ENCODE measurements at regions not wholly inside any gene's neighbourhood (a gene's known extent, or its start where the extent isn't known, plus 50 kb on each side); places are given as distances from the start of the nearest gene placed in this dataset.

- Mint-ChIP-seq H3K4me3 (no peak overlapping the region), H3K4me1 (no peaks in the 10 kb centered on the region), H3K36me3 (no peaks in the 10 kb centered on the region), H3K9me3 (no peaks in the 10 kb centered on the region), H3K27ac (no peak overlapping the region)
- ATAC-seq (no peak), DNase-seq (ENCODE audit: low spot score in 2 of 2) (no peak)
Observed at GRCh38 chr10:88045656-88046415, 182.4 kb downstream of the PTEN start.

GRCh38 chr10:88047579-88047978 lies 184.2 kb downstream of the PTEN start:
- no peaks in the 10 kb centered on the region for H3K36me3 Mint-ChIP-seq
- no peaks in the 10 kb centered on the region for H3K9me3 Mint-ChIP-seq
- ATAC-seq = no peak
- H3K27ac Mint-ChIP-seq = no peak overlapping the region
- no peaks in the 10 kb centered on the region for H3K4me1 Mint-ChIP-seq
- no peak for DNase-seq (ENCODE audit: low spot score in 2 of 2)
- no peak overlapping the region for H3K4me3 Mint-ChIP-seq

DNA sequence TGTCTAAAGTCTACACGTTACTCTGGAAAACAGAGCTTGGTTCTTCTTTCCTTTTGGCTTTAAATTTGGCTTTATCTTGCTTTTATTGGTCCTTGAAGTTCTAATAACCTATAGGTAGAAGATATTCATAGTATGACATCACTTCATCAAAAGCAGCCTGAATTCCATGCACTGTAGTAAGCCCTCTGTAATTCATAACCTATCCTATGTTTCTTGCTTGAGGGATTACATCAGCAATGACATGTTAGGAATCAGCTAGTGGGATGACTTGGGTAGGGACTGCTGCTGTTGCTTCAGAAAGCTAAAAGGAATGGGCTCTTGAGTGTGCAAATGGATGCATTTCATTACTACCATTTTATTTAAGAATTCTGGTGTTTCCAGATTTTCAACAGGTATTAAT lies 184.9 kb downstream of the PTEN start:
- Mint-ChIP-seq H3K4me3 (no peak overlapping the region), H3K4me1 (no peaks in the 10 kb centered on the region), H3K27ac (no peak overlapping the region), H3K36me3 (no peaks in the 10 kb centered on the region), H3K9me3 (no peaks in the 10 kb centered on the region)
- no peak for DNase-seq (ENCODE audit: low spot score in 2 of 2)
- ATAC-seq = no peak

DNA sequence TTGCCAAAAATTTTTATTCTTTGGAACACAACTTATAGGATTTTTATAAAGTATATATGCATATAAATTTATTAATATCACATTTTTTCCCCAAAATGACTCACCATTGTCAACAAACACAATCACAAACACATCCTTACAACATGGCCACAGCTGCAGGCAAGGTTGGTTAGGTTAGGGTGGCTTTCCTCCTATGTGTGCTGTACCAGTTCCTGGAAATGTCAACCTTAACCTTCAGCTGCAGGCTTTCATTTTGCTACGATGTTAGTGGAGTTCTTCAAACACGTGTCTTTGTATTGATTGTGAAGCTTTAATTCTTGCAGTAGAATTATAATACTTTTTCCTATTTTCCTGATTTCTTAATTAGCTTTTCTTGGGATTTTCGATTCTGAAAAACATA lies 185.8 kb downstream of the PTEN start:
- DNase-seq (ENCODE audit: low spot score in 2 of 2) (no peak), ATAC-seq (no peak)
- Mint-ChIP-seq H3K27ac (no peak overlapping the region), H3K36me3 (no peaks in the 10 kb centered on the region), H3K9me3 (no peaks in the 10 kb centered on the region), H3K4me1 (no peaks in the 10 kb centered on the region), H3K4me3 (no peak overlapping the region)

GRCh38 chr10:88057720-88058119 lies 194.3 kb downstream of the PTEN start:
- Mint-ChIP-seq H3K4me1 (peaks cover 12% of the 10 kb centered on the region), H3K4me3 (no peak overlapping the region), H3K27ac (no peak overlapping the region), H3K9me3 (peaks cover 3% of the 10 kb centered on the region), H3K36me3 (no peaks in the 10 kb centered on the region)
- DNase-seq (ENCODE audit: low spot score in 2 of 2) (no peak), ATAC-seq (no peak)

DNA sequence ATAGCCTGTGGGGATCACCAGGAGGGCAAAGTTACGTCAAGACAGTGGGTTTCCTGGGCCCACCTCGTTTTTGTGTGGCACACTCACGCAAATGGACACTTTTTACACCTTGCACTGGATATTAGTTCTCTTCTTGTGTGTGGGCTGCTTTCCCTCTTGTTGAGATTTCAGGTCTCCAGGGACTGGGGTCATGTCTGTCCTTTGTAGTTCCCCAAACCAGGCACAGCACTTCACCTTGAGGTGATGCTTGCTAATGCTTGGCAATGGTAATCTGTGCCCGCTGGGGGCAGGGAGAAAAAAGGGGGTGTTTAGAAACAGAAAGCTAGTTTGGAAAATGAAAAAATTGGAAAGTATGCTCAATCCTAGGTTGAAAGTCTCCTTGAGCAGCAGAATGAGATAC lies 195.3 kb downstream of the PTEN start:
- no peak for DNase-seq (ENCODE audit: low spot score in 2 of 2)
- Mint-ChIP-seq H3K4me1 (peaks cover 21% of the 10 kb centered on the region), H3K9me3 (peaks cover 3% of the 10 kb centered on the region), H3K27ac (no peak overlapping the region), H3K4me3 (no peak overlapping the region), H3K36me3 (no peaks in the 10 kb centered on the region)
- no peak for ATAC-seq

GRCh38 chr10:88059190-88059589 lies 195.8 kb downstream of the PTEN start:
- H3K36me3 Mint-ChIP-seq = no peaks in the 10 kb centered on the region
- peaks cover 3% of the 10 kb centered on the region for H3K9me3 Mint-ChIP-seq
- peaks cover 24% of the 10 kb centered on the region for H3K4me1 Mint-ChIP-seq
- no peak for DNase-seq (ENCODE audit: low spot score in 2 of 2)
- H3K4me3 Mint-ChIP-seq = no peak overlapping the region
- no peak overlapping the region for H3K27ac Mint-ChIP-seq
- ATAC-seq = no peak

DNA sequence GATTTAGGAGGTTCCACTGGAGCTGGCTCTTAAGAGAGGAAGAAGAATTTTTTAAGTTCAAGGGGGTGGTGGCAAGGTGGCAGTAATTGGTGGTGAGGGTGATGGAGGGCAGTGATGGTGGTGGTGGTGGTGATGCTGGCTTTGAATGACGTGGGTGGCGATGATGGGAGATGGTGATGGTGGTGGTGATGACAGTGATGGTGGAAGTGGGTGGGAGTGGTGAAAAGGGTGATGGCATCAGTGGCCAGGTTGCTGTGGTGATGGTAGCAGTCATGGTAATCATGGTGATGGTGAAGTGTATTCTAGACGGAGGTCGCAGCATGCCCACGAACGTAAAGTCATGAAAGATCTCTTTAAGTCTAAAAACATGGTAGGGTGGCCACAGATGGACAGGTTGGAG lies 197.3 kb downstream of the PTEN start:
- peaks cover 3% of the 10 kb centered on the region for H3K9me3 Mint-ChIP-seq
- H3K4me3 Mint-ChIP-seq = no peak overlapping the region
- DNase-seq (ENCODE audit: low spot score in 2 of 2) (no peak), ATAC-seq (peak; percentile 34)
- peaks cover 40% of the 10 kb centered on the region for H3K4me1 Mint-ChIP-seq
- no peaks in the 10 kb centered on the region for H3K36me3 Mint-ChIP-seq
- no peak overlapping the region for H3K27ac Mint-ChIP-seq

- H3K9me3 Mint-ChIP-seq = peaks cover 3% of the 10 kb centered on the region
- H3K36me3 Mint-ChIP-seq = no peaks in the 10 kb centered on the region
- H3K4me1 Mint-ChIP-seq = peaks cover 53% of the 10 kb centered on the region
- no peak overlapping the region for H3K27ac Mint-ChIP-seq
- no peak overlapping the region for H3K4me3 Mint-ChIP-seq
- DNase-seq (ENCODE audit: low spot score in 2 of 2) (no peak), ATAC-seq (no peak)
Observed at GRCh38 chr10:88062385-88062784, 199.0 kb downstream of the PTEN start.

GRCh38 chr10:88062798-88063472 lies 199.5 kb downstream of the PTEN start:
- DNase-seq (ENCODE audit: low spot score in 2 of 2) = no peak
- H3K4me3 Mint-ChIP-seq = no peak overlapping the region
- no peaks in the 10 kb centered on the region for H3K36me3 Mint-ChIP-seq
- H3K27ac Mint-ChIP-seq = no peak overlapping the region
- no peak for ATAC-seq
- H3K9me3 Mint-ChIP-seq = peaks cover 3% of the 10 kb centered on the region
- H3K4me1 Mint-ChIP-seq = peaks cover 59% of the 10 kb centered on the region

GRCh38 chr10:88063861-88064557 lies 200.6 kb downstream of the PTEN start:
- ATAC-seq (no peak), DNase-seq (ENCODE audit: low spot score in 2 of 2) (no peak)
- H3K36me3 Mint-ChIP-seq = no peaks in the 10 kb centered on the region
- peaks cover 3% of the 10 kb centered on the region for H3K9me3 Mint-ChIP-seq
- peaks cover 59% of the 10 kb centered on the region for H3K4me1 Mint-ChIP-seq
- no peak overlapping the region for H3K4me3 Mint-ChIP-seq
- peak overlapping the region; percentile 58 for H3K27ac Mint-ChIP-seq

DNA sequence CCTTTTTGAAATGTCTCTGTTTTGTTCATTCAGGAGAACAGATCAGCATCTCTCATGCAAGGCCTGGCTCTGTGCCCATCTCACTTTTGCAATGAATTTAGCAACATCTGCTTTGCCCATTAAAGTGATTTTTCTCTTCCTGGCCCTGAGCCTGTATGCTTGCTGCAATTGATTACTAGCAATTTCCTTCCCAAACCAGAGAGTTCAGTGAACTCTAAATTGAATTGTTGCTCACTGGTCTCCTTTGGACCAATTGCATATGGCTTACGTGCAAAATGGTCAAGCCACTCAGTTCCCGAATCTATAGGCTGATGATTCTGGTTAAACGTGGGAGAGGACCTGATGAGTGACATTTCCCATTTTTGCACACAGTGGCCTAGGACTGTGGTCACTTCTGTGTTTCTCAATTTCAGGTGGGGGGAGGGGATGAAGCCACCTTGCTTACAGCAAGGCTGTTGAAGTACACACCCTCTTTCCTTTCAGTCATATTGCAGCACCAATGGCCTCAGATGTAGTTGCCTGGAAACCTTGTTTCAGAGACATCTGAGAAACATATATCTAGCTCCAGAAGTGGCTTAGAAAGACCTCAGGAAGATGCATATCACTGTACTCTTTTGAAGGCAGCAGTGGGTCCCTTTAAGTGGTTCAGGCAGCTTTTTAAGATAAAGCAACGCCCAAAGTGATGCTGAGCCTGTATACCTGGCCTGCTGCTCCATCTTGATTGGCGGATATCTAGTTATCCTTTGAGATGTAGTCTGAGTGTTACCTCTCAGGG lies 201.4 kb downstream of the PTEN start:
- DNase-seq (ENCODE audit: low spot score in 2 of 2) = peak in 1 of 2 donors; percentile 76
- H3K27ac Mint-ChIP-seq = peak overlapping the region; percentile 58
- peaks cover 3% of the 10 kb centered on the region for H3K9me3 Mint-ChIP-seq
- peak overlapping the region; percentile 44 for H3K4me3 Mint-ChIP-seq
- no peaks in the 10 kb centered on the region for H3K36me3 Mint-ChIP-seq
- H3K4me1 Mint-ChIP-seq = peaks cover 59% of the 10 kb centered on the region
- peak; percentile 61 for ATAC-seq

DNA sequence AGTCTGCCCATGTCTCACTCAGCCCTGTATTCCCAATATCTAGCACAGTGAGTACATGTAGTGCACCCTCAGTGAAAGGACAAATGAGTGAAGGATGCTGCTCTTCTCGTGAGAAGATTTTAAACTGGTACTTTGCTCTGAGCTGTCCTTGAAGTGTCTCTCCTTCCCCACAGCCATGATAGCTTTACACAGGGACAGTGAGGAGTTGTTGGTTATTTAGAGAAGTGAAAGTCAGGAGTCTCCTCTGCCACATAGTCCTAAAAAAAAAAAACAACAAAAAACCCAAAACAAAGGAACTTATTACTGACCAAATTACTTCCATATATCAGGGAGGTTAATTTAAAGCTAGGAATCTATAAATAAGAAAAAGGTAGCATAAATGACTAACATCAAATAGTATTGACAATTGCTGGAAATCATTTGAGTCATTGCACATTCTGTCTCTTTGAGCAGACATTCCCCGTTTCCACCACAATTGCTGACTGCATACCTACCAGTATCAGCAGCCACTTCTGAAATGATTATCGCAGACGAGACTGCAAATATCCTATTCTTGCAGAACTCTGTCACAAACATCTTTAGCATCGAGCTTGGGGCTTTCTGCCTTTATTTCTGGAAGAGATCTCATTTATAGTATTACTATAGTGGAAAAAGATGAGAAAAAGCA lies 202.1 kb downstream of the PTEN start:
- H3K4me3 Mint-ChIP-seq = peak overlapping the region; percentile 44
- H3K36me3 Mint-ChIP-seq = no peaks in the 10 kb centered on the region
- H3K9me3 Mint-ChIP-seq = peaks cover 1% of the 10 kb centered on the region
- DNase-seq (ENCODE audit: low spot score in 2 of 2) (peak in 1 of 2 donors; percentile 62), ATAC-seq (peak; percentile 90)
- peak overlapping the region; percentile 58 for H3K27ac Mint-ChIP-seq
- H3K4me1 Mint-ChIP-seq = peaks cover 52% of the 10 kb centered on the region

GRCh38 chr10:88066319-88066718 lies 202.9 kb downstream of the PTEN start:
- ATAC-seq = no peak
- no peak overlapping the region for H3K4me3 Mint-ChIP-seq
- H3K36me3 Mint-ChIP-seq = no peaks in the 10 kb centered on the region
- H3K27ac Mint-ChIP-seq = no peak overlapping the region
- peaks cover 46% of the 10 kb centered on the region for H3K4me1 Mint-ChIP-seq
- DNase-seq (ENCODE audit: low spot score in 2 of 2) = no peak
- no peaks in the 10 kb centered on the region for H3K9me3 Mint-ChIP-seq

- no peak overlapping the region for H3K4me3 Mint-ChIP-seq
- H3K9me3 Mint-ChIP-seq = no peaks in the 10 kb centered on the region
- no peak overlapping the region for H3K27ac Mint-ChIP-seq
- H3K36me3 Mint-ChIP-seq = no peaks in the 10 kb centered on the region
- ATAC-seq = no peak
- DNase-seq (ENCODE audit: low spot score in 2 of 2) = no peak
- H3K4me1 Mint-ChIP-seq = peaks cover 46% of the 10 kb centered on the region
Observed at GRCh38 chr10:88066876-88067275, 203.5 kb downstream of the PTEN start.

Data from stimulated activated effector memory CD8-positive, alpha-beta T cell treated with anti-CD3 and anti-CD28 coated beads, Interleukin-12 subunit alpha, Interleukin-12 subunit beta, amount 100 ng/mL, for 72 hours (primary cell).